GM19239 (cell line): ENCODE measurements at regions not wholly inside any gene's neighbourhood (a gene's known extent, or its start where the extent isn't known, plus 50 kb on each side); places are given as distances from the start of the nearest gene placed in this dataset.

Experiments used
- DNase-seq: peaks from one replicate; pipeline ENCODE4 v3.0.0; 2011; ENCODE audit warnings: low spot score; ENCODE audit not compliant: insufficient read length
- FAIRE-seq: peaks from 2 replicates; lab custom pipeline; 2011; peaks lifted over from hg19 to GRCh38; lab: Jason Lieb, UNC

DNA sequence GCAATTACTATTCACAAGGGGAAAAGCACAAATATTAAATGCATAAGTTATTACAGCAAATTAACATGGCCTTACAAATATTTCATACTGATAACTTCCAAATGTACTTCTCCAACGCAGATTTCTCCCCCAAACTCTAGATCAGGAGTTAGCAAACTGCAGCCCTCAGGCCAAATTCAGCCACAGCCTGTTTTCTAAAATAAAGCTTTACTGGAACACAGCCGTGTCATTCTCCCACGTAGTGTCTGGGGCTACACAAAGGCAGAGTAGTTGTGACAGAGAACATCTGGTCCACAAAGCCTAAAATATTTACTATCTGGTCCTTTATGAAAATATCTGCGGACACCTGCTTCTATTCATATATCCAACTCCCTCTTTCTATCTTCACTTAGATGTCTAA, 151.8 kb upstream of the AHR start:
- FAIRE-seq (no peak), DNase-seq (no peak)

- DNase-seq (no peak), FAIRE-seq (no peak)
Observed at GRCh38 chr7:17147409-17147808, 151.0 kb upstream of the AHR start.

DNA sequence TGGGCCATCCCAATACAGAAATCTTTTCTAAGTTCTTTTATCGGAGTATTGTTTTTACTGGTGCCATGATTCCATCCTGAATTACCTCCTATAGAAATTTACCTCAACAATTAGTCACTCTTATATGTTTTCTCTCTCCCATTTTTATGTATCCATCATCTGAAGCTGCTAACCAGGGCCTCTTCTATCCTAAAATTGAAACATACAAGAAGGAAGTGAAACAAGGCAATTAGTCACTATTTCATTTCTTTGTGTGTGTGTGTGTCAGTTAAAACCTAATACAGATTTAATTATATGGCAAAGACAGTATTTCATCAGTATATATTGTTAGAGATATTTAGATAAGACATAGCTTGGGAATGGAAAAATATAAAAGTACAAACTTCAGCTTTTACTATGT, 148.4 kb upstream of the AHR start:
- DNase-seq (no peak), FAIRE-seq (no peak)

- FAIRE-seq, result no peak
Observed at GRCh38 chr7:17152721-17153120, 145.7 kb upstream of the AHR start.

GRCh38 chr7:17153536-17153935, 144.9 kb upstream of the AHR start:
- peak; percentile 53 for FAIRE-seq

More at GRCh38 chr7:17152721-17153120, 145.7 kb upstream of the AHR start:
- DNase-seq, result no peak

DNA sequence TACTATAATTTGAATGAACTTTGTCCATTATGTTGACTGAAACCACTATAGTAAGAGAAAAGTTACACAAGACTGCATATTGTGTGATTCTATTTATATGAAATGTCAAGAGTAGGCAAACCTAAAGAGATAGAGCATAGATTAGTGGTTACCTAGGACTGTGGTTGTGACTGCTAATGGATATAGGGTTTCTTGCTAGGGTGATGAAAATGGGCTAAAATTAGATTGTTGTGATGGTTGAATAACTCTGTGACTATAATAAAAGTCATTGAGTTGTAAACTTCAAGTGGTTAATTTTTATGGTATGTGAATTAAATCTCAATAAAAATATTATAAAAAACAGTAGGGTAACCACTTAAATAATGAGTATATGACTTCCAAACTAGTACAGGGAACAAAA, 142.9 kb upstream of the AHR start:
- DNase-seq (no peak), FAIRE-seq (no peak)

More at GRCh38 chr7:17153536-17153935, 144.9 kb upstream of the AHR start:
- no peak for DNase-seq

DNA sequence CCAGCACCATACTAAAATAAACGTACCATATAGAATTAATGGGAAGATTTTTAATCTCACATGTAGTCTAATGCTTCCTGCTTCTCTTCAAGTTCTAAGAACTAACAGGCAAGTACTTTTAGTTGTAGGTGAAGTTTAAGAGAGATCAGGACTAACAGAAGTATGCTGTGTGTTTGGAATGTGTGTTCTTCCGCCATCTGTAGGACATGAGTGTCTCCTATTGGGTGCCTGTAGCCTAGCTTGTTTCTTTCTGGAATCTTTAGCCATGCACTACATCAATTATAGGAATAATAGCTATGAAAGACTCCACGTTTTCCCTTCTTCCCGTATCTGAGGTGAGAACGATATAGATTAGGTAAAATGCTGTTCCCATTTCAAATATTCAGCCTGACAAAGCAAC, 140.2 kb upstream of the AHR start:
- no peak for DNase-seq
- FAIRE-seq, result no peak

DNA sequence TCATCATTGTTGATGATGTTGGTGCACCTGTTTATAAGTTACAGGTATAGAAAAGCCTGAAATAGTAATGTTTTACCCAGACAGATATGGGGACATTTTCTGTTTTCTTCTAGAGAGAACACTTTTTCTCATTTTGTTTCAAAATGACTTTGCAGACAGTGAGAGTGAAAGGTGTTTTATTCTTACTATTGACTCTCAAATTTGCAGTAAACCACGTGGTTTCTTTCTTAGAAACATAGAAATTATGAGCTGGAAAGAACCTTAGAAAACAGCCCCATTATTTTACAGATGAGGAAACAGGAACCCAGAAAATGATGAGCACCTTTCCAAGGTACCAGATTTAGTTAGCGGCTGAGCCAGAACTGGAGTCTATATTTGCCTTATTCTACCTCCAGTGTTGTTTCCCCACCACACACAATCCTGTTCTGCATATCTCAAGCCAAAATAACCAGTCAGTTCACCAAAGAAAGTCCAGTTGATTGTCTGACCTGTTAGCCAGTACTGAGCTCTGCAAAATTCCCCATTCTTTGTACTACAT, 138.9 kb upstream of the AHR start:
- no peak for DNase-seq
- FAIRE-seq, result peak; percentile 87

DNA sequence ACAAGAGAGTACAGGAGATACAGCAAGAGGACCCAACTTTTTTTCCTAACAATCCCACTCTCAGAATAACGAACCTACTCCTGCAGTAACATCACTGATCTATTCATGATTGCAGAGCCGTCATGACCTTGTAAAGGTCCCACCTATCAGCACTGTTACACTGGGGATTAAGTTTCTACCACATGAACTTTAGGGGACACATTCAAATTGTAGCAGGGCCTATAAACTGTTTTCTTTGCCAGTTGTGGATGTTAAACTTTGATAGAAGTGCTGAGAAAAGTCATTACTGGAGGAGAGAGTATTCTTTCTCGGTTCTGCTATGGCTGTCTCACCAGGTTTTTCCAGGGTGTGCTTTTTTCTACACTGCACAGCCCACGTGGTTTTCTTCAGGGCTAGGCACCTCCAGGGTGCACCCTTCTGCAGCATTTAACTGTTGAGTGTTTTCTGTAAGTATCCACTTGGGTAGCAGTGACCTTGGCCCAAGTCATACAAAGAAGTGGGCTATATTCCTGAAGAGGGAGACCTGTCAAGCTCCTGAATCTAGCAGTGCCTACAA, 131.6 kb upstream of the AHR start:
- peak; percentile 76 for FAIRE-seq

GRCh38 chr7:17168416-17168815, 130.0 kb upstream of the AHR start:
- DNase-seq (no peak), FAIRE-seq (no peak)

More for the DNA sequence above, 131.6 kb upstream of the AHR start:
- DNase-seq, result no peak

GRCh38 chr7:17171427-17171826, 127.0 kb upstream of the AHR start:
- no peak for FAIRE-seq

GRCh38 chr7:17176371-17177032, 122.0 kb upstream of the AHR start:
- DNase-seq (no peak), FAIRE-seq (no peak)

More at GRCh38 chr7:17171427-17171826, 127.0 kb upstream of the AHR start:
- no peak for DNase-seq

- DNase-seq (no peak), FAIRE-seq (no peak)
Observed at GRCh38 chr7:17178545-17178944, 119.9 kb upstream of the AHR start.

GRCh38 chr7:17181482-17181881, 117.0 kb upstream of the AHR start:
- DNase-seq, result no peak
- no peak for FAIRE-seq

- DNase-seq, result no peak
Observed at GRCh38 chr7:17183630-17184328, 114.7 kb upstream of the AHR start.

GRCh38 chr7:17184805-17185689, 113.4 kb upstream of the AHR start:
- DNase-seq, result no peak
- FAIRE-seq, result peak; percentile 60

More at GRCh38 chr7:17183630-17184328, 114.7 kb upstream of the AHR start:
- FAIRE-seq, result no peak

DNA sequence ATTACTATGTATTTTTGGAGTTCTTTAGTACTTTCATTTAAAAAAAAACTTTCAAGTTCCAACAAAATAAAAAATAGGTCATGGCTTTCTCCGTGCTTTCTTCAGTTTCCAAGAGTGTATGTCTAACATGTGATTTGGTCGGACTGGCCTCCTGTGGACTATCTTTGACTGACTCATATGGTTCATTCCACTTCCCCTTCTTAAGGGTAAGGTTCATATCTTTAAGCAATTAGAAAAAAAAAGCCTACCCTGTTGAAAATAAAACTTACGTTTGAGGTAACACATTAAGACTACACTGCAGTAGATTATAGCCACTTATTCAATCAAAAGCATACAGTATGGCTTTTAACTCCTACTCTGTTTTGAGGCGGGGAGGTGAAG, 112.8 kb upstream of the AHR start:
- FAIRE-seq (peak; percentile 88), DNase-seq (no peak)

DNA sequence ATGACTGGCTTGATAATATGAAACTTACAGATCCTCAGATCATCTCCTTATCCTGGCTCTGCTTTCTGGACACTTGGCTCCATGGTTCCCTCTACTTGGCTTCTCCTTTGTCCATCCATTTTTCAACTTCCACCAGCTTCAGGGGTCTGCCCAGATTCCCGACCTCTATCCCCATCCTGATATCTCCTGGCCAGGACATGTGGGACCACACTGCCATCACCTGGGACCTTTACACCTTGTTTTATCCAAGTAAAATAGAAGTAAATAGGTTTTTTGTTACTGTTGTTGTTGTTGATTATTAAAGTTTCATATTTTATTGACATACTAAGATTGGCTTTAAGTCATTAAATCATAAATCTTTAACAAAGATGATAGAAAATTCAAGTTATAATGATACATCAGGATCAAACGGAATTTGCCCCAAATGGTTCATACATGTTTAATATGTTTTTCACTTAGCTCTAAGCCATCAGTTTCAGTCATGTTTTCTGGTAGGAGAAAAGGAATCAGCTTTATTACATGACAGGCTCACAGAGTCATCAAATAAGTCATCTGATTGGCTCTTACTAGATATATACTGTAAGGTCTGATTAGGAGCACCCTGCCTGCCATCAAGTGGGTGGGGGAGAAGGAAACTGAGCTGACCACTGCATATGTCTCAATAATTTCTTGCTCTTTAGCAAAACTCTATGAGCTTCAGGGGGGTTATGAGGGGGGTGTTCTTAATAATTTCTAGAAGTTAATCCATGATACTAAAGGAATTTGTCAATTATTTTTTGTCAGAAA, 111.5 kb upstream of the AHR start:
- no peak for DNase-seq
- FAIRE-seq, result no peak

DNA sequence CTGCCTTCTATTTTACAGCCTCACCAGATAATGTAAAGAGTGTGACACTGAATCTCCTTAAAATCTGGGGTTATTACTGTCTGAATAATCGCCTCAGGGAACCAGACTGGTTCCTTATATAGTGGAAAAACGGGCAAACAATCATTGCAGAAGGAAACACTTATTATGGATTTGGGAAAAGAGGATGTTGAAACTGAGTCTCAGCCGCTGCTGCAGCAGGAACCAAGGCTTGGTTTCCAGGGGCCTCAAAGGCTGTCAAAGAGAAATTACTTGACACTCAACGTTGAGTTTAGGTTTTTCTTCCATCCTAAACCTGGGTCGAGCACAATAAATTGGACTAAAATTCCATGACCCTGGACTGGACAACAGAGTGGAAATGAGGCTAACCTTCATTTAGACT, 103.8 kb upstream of the AHR start:
- no peak for DNase-seq
- FAIRE-seq, result no peak

GRCh38 chr7:17195576-17195975, 102.9 kb upstream of the AHR start:
- DNase-seq (no peak), FAIRE-seq (peak; percentile 74)
